ENCODE measurements at regions not wholly inside any gene's neighbourhood (a gene's known extent, or its start where the extent isn't known, plus 50 kb on each side); places are given as distances from the start of the nearest gene placed in this dataset.

DNA sequence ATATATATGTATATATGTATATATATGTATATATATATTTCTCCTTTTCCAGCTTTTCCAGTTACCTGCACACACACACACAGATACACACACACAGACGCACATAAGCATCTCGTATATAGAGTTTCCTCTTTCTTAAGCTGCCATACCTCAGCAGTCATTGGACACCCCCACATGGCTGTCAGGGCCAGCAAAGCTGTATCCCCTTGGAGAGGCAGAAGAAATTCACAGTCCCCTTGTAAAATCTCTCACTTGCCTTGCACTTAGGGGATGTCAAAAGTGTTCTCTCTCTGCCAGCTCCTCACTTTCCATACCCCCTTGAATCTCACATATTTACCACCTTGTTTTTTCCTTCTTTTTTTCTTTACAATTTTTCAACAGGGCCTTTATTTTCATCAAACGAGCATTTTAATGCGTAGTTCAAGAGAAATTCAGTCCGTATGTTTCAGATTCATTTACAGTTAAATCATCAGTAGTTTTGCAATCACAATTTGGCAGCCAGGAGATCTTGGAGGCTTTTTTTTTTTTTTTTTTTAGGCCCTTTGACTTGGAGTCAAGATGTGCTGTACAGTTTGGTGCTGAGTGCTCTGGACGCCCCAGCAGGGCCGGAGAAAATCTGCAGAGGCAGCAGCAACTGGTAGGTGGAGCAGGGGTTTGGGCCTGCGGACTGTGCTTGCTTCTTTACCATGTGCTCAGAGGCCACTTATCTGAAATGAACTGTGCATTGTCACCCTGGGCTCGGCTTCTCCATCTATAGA, 244.9 kb upstream of the KLF4 start:
- in situ Hi-C loops (cut with HindIII; ENCODE audit: low sequenced_read_pairs), result no loop called here

DNA sequence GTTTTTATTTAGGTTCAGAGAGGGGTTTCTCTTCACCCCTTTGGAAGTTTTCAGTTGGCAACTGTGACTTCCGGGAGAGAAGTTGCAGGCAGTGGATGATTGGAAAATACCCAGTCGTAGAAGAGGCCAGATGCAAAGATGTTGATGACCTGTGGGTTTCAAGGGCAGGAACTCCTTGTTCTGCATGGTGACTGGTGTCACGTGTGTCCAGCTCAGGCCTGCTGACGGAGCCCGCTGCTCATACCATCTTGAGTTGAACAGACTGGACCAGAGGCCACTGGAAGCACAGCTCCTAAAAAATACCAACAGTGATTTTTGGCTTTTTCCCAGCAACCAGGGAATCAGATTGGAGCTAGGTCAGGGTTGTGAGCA, 243.9 kb upstream of the KLF4 start:
- in situ Hi-C loops (cut with HindIII; ENCODE audit: low sequenced_read_pairs), result no loop called here

DNA sequence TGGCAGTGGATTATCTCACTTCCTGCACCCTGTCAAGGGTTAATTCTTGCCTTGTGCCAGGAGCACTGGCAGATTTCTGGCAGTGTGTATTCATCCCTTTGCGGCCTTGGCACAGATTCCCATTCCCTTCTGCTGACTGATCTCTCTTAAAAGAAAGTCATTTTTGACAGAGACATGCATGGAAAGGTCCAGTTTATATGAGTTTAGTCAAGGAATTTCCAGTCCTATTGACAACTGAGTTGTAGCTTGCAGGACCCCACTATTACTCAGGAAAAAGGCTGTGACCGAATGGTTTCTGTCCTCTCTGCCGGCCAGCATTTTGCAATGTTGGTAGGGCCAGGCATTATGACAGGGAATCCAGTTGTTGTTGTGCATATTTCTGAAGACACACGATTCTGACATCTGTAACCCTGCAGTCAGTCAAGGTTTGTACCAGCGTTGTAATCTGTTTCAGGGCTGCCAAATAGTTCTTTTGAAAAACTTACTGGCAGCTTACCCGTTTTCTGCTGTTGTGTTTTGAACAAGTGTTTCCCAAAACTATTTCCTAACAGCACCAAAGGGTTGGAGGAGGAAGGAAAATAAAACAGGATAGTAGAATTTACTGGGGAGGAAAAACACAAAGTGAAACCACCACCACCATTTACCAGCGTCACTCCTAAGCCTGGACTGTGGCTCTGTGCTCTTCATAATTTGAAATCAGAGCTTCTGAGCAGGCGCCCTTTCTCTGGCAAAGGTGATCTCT, 243.4 kb upstream of the KLF4 start:
- in situ Hi-C loops (cut with HindIII; ENCODE audit: low sequenced_read_pairs), result no loop called here

DNA sequence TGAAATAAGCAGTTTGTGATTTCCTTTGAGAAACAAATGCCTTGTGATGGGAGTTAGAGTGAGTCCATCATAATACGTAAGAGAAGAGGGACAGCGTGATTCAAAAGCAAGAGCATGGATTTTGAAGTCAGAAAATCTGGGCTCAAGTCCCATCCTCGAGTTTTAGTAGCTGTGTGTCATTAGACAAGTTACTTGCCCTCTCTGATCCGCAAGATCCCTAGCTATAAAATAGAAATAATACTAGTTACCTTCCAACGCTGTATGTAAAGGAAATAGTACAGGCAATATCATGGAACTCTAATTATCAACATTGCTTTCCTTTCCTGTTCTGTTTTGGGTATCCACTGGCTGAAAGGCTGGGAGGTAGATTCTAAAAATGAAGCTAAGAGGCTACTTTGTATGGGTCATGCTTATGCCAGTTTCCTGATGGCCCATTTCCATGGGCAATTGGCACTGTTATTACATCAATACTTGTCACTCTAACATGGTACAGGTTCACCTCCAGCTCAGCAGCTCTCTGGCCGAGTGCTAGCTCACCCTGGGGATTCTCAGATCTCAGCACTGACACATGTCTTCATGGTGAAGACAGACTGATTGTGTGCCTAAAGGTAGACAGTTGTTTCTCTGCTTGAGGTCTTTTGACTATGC, 241.7 kb upstream of the KLF4 start:
- in situ Hi-C loops (cut with HindIII; ENCODE audit: low sequenced_read_pairs), result no loop called here

DNA sequence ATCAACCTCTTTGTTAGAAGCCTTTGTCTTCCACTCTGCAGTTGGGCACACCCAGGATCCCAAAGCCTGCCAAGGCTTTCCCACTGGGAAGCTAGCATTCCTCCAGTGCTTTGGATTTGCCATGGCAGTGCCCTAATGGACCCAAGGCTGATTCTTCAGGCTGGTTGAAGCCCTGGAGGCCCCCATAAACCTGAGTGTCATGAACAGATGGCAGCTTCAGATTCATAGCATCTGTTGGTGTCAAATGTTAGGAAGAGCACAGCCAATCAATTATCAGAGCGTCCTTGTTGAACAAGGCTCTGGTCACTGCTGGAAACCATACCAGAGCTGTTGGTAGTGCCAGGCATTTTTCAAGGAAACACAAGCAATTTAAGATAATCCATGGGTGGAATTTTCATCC, 241.1 kb upstream of the KLF4 start:
- in situ Hi-C loops (cut with HindIII; ENCODE audit: low sequenced_read_pairs), result no loop called here

DNA sequence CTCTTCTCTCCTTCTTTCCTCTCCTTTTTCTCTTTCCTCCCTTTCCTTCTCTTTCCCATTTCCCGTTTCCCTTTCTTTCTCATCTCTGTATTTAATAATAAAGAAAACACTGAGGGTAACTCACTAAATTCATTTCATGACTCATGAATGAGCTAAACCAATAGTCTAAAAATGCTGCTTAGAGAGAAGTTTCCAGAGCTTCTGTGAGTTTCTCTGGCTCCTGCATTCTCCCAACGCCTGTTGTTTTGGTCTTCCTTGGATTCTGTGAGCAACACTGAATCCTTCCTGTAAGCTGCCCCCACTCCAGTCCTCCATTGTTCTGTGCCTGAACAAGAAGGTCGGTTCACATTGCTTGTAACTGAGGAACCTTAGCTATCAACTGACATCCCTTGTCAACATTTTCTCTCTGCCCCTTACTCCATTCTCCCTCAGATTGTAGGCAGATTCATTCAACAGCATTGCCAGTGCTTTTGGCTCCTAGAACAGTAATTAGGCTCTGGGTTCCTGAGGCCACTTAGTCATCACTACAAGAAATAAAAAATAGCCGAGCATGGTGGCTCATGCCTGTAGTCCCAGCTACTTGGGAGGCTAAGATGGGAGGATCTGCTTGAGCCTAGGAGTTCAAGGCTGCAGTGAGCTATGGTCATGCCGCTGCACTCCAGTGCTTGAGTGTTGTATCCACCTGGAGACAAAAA, 237.7 kb upstream of the KLF4 start:
- in situ Hi-C loops (cut with HindIII; ENCODE audit: low sequenced_read_pairs), result no loop called here

DNA sequence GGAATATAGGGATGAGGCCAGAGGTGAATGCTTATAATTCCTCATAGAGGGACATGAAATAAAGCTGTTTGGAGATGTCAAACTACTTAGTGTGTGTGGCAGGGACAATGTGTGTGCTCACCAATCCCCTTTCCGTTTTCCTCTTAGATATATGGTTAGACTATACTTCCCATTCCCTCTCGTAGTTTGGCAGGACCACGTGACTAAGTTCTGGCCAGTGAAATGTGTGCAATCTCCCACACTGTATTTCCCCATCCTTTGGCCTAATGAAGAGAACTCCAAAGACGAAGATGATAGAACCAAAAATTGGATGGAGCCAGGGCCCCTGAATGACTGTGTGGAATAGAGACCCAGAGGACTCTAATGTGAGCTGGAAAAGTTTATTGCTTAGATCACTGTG, 233.4 kb upstream of the KLF4 start:
- in situ Hi-C loops (cut with HindIII; ENCODE audit: low sequenced_read_pairs), result no loop called here

DNA sequence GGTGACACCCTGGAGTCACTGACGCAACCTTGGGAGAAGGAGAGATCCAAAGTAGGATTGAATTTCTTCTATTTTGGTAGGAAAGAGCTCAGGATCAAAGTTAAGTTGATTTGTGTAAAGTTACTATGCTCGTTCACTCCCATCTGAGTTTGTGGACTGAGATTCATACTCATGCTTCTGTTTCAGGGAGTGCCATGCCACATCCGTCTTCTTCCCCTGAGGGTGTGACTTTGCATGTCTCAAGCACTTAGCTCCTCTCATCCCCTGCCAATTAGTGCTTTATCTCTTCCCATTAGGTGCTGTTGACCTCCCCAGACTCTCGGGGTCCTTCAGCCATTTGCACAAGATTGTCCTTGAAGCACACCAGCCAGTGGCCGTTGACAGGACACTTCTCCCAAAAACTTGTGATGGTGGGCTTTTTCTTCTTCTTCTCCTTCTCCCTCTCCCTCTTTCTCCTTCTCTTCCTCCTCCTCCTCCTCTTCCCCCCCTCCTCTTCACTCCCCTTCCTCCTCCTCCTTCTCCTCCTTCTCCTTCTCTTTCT, 232.2 kb upstream of the KLF4 start:
- in situ Hi-C loops (cut with HindIII; ENCODE audit: low sequenced_read_pairs), result no loop called here

DNA sequence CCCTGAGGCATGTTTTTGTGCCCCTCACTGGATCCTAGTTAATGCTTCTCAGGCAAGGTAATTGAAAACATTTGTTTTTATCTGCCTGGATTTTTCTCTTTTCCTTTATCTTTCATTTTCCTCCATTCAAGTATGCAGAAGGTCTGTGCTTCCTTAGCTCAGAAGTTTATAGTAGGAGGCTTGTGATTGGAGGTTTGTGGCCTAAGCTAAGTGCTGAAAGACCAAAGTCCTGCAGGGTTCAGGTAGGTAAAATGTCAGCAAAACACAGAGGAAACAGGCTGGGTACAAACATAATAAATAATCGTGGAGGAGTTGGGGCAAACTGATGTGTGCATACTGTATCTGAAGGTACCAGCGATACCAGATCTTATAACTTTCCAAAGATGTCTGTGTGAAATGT, 230.9 kb upstream of the KLF4 start:
- in situ Hi-C loops (cut with HindIII; ENCODE audit: low sequenced_read_pairs), result no loop called here

DNA sequence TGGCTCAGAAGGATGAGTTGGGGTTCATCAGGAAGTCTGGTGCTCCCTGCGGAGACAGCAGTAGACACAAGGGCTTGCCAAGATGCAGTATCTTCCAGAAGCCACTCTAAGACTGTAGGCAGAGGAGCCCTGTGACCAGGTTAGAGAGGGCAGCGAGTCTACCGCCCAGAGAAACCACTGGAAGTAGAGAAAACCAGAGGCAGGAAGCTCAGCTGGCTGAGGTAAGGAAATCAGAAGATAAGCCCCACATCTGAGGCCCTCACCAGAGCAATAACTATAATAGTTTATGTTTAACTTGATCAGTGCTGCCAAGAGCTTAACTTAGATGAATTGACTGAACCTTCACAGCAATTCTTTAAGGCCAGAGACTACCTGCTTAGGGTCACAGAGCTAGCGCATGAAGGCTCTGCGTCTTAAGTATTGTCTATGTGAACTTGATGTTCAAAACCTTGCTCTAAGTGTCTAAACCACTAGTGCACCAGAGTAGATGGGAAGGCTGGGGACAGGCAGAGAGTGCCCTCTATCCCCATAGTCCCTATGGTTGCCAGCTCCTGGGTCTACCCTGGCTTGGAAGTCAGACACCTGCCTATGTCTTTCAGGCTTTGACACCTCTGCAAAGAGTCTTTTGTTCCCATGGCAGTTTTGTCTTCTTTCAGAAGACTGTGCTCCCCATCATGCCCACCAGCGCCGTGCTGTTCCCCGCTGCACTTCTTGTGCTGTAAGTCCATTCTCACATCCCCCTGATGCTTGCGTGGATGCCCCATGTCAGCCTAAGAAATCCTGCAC, 228.2 kb upstream of the KLF4 start:
- in situ Hi-C loops (cut with HindIII; ENCODE audit: low sequenced_read_pairs), result no loop called here

DNA sequence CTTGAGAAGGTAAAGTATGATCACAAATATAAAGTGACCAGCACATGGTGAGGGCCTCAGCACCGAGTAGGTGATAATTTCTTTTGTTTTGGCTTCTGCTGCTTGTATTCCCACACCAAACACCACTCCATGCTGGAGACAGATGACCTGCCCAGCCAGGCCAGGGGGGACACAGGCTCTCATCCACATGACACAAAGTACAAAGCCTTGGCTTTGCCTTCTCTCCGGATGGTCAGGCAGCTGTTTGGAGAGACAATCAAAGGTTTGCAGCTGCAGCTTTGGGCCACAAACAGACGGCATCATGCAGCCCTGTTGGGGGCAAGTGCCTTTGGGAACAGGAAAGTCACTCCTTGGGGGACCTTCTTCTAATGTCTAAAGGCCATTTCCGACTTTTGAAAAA, 226.2 kb upstream of the KLF4 start:
- in situ Hi-C loops (cut with HindIII; ENCODE audit: low sequenced_read_pairs), result no loop called here

DNA sequence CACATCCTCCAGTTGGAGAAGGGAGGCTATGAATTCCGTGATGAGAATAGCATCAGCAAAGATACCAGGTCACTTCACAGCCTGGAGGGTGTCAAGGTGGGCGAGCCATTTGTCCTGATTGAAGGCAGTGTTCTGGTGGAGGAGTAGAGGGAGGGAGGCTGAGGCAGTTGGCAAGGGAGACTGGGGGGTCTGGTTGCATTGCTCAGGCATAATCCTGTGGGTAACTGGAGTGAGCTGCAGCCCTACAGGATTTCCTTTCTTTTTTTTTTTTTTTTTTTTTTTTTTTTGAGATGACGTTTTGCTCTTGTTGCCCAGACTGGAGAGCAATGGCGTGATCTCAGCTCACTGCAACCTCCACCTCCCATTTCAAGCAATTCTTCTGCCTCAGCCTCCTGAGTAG, 223.9 kb upstream of the KLF4 start:
- in situ Hi-C loops (cut with HindIII; ENCODE audit: low sequenced_read_pairs), result no loop called here

DNA sequence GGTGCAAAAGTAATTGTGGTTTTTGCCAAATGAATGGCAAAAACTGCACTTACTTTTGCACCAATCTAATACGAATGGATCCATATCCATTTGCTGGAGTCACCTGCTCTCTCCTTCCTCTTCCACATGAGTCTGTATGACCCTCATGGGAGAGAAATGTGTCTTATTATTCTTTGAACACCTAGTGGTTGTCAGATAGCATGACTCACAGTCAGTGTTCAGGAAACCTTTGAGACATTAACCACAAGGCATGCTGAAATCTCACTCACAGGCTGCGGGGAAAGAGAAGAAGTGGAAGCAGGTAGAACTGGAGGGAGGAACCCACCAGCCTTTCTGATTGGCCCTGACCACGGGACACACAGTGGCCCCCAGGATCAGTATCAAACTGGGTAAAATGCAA, 222.8 kb upstream of the KLF4 start:
- in situ Hi-C loops (cut with HindIII; ENCODE audit: low sequenced_read_pairs), result no loop called here

DNA sequence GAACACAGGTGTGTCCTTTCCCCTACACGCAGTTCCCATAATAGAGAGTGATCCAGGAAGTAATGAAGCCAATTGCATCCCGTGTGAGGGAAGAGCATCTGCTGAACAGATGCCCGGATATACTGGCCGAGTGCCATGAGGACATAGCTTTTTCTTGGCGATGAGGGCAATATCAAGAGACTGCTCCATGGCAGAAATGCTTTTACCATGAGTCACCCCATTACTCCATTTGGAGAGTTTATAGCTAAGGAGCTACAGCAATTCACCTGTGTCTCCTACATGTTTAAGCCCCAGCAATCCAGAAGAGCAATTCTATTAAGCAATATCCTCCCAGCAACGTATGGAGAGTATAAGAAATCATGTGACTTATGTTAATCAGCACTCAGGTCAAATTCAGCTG, 222.0 kb upstream of the KLF4 start:
- in situ Hi-C loops (cut with HindIII; ENCODE audit: low sequenced_read_pairs), result no loop called here

DNA sequence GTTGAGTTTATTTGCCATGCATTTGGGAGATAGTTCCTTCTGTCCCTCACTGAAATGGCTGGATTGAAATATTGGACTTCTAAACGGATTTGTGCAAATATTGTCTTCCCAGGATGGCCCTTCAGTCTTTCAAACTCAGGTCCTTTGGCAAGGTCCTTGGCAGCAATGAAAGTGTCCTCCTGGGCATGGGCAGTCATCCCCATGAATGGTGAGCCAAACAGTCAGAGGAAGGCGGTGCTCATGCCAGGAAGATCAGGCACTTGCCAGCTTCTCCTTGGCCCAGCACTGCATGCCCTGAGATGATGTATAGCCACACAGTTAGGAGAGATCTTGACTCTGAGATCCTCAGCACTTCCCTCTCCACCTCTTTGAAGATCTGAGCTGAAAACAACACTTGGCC, 221.4 kb upstream of the KLF4 start:
- in situ Hi-C loops (cut with HindIII; ENCODE audit: low sequenced_read_pairs), result no loop called here

DNA sequence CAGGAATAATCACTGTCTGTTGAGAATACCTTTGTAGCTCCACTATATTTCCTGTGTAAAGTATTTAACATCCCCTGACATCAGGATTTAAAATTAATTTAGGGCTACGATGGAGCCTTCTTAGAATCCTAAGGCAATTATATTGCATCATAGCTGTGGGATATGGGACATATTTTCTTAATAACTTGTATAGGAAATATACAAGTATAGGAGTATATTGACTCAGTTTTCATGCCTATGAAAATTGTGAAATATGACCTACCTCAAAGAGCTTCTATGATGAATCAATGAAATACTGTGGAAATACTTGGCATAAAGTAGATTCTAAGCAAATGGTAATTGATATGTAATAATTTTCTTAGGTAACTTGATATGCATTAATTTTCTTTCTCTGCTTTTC, 221.0 kb upstream of the KLF4 start:
- in situ Hi-C loops (cut with HindIII; ENCODE audit: low sequenced_read_pairs), result no loop called here

DNA sequence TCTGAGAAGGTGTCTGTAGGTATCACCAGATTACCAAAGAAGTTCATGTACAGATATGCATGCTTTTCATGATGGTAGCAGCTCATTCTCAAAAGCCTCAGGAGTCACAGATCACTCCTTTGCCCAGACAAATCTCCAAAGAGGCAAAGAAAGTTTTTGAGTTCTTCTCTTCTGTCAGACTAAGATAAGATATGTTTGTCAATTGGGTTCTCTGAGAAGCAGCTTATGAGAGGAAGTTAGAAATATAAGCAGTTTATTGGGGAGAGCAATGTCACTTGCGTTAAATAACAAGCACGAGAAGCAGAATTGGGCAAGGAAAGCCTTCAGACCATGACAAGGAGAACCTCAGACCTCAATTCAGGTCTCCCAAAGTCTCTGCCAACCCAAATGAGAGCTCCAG, 219.2 kb upstream of the KLF4 start:
- in situ Hi-C loops (cut with HindIII; ENCODE audit: low sequenced_read_pairs), result no loop called here

DNA sequence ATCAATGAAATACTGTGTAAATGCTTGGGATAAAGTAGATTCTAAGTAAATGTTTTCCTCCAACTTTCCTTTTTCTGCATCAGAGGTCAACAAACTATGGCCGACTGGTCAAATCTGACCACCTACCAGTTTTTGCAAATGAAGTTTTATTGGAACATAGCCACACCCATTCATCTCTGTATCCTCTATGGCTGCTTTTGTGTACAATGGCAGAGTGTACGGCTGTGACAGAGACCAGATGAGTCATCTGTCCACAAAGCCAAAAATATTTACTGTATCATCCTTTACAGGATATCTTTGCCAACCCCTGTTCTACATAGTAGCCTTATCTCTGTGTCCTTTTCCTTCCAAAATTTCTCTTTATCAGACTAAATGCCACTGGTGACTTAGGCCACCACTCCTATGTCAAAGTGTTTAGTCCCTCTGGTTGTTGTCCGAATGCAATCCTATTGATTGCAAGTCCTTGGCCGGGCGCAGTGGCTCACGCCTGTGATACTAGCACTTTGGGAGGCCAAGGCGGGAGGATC, 218.4 kb upstream of the KLF4 start:
- in situ Hi-C loops (cut with HindIII; ENCODE audit: low sequenced_read_pairs), result no loop called here

DNA sequence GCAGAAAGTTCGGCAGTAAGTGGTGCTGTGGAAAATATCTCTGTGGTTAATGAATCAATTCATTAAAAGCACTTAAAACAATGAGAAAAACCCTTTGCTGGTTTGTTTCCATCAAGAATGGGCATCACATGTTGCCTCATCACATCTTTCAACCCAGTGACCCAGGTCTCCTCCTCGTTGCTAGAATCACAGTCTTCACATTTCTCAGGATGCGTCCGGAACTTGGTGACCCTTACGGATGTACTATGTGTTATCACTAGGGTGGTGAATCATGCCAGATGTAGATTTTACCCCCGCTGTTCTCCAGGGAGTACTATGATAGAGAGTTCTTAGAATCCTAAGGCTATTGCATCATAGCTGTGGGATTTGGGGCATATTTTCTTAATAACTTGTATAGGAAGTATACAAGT, 217.9 kb upstream of the KLF4 start:
- in situ Hi-C loops (cut with HindIII; ENCODE audit: low sequenced_read_pairs), result no loop called here

DNA sequence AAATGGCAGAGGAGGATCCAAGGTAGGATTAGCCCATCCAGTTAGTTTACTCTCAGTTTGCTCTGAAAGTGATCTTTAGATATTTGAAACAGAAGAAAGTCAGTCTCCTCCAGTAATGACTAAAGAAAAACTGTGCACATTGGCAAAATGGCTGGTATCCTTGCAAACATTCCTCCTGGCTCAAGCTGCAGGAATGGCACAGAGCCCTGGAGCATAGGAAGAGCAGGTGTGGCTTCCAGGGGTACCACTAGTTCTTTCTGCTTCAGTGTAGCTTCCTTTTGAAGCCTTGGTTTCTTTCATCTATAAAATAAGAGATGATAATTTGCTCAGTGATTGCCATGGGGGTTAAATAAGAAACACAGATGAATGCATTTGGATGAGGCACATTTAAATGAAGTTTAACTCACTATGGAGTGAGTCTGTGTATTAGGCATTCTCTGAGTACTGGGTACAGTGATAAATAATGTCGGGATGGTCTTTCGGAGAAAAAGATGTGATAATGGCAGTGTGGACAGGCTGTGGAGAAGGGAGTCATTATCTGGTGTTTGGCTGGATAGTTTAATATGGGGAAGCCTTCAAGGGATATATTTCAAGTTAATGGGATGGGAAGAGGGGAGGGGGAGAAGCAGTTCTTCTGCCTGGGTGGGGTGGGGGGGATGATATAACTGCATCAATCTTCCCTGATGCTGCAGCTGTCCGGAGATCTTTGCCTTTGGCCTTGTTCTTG, 217.3 kb upstream of the KLF4 start:
- in situ Hi-C loops (cut with HindIII; ENCODE audit: low sequenced_read_pairs), result no loop called here

All from endothelial cell of hepatic sinusoid (primary cell).